PC-3 (cell line): ENCODE measurements at regions not wholly inside any gene's neighbourhood (a gene's known extent, or its start where the extent isn't known, plus 50 kb on each side); places are given as distances from the start of the nearest gene placed in this dataset.

Source experiments
- CTCF ChIP-seq: fragments of 300-600 bp; sonication (generic); conservative IDR thresholded peaks from 2 replicates; pipeline ENCODE4 v1.5.1; 2017; ENCODE audit warnings: antibody characterized with exemption, low read depth, mild to moderate bottlenecking, low read length
- EZH2 ChIP-seq: fragments of 300-600 bp; sonication (generic); IDR thresholded peaks from one replicate; pipeline ENCODE4 v1.6.1; 2017; ENCODE audit warnings: antibody characterized with exemption, mild to moderate bottlenecking, low read length; ENCODE audit not compliant: unreplicated experiment
- EZH2phosphoT487 ChIP-seq: fragments of 300-600 bp; sonication (generic); IDR thresholded peaks from 2 replicates; pipeline ENCODE4 v1.6.1; 2018; ENCODE audit warnings: mild to moderate bottlenecking, antibody characterized with exemption, low read length, borderline replicate concordance

GRCh38 chr11:38332046-38332445 lies 1734.0 kb upstream of the RAG2 start:
- TF ChIP-seq CTCF (no peak), EZH2 (no peak), EZH2phosphoT487 (no peak)
